ENCODE measurements at regions not wholly inside any gene's neighbourhood (a gene's known extent, or its start where the extent isn't known, plus 50 kb on each side); places are given as distances from the start of the nearest gene placed in this dataset.
"Not testable (repeated sequence)": the region's sequence is repeated elsewhere in the genome, so short reads cannot be mapped to it uniquely, and the experiment has no call there.

DNA sequence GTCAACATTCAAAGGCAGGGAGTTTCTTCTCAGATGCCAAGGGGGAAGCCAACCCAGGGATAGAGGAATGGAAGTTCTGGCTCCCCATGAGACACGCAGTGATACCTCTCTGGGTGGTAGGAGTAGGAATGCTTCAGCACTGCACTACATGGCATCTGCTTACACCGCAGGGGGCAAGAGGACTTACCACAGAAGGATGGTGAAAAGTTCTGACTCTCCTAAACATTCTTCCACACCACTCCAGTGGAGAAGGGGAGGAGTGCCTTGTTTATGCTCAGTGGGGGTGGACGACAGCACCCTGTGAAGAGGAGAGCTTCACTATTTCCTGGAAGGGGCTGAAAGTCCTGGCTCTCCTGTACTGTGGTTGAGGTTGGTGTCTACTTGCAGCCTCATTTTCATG, 1011.3 kb upstream of the WWC1 start:
- no peak for FAIRE-seq

DNA sequence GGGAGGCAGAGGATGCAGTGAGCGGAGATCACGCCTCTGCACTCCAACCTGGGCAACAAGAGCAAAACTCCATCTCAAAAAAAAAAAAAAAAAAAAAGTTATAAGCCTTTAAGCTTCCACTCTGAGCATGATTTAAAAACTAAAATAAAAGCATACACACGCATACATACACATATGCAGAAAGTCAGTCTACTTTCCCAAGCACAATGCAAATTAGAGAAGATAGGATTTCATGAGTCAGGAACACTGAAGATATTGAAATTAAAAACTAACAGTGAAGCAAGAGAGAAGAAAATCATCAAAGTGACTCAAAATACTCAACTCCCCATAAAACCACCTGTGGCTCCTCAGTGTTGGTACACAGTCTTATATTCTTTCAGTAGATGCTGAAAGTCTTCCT, 1009.5 kb upstream of the WWC1 start:
- no peak for FAIRE-seq

DNA sequence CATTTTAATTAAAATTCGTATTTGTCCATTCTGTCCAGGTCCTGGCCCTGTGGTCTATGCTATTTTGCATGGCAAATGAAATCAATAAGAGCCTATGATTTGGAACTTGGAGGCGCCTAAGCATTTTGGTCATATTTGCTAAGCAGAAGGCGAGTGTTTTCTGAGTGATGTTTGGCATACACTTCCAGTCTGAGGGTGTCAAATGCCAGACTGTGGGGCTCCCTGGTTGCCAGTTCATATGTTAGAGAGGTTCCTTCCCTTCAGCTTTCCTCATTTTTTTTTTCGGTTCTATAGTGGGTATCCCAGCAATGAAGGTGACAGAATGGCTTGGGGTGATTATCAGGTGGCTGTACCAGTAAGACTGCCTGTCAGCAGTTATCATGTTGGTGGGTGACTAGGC, 1007.8 kb upstream of the WWC1 start:
- no peak for FAIRE-seq

GRCh38 chr5:167284222-167284890, 1007.1 kb upstream of the WWC1 start:
- no peak for FAIRE-seq

DNA sequence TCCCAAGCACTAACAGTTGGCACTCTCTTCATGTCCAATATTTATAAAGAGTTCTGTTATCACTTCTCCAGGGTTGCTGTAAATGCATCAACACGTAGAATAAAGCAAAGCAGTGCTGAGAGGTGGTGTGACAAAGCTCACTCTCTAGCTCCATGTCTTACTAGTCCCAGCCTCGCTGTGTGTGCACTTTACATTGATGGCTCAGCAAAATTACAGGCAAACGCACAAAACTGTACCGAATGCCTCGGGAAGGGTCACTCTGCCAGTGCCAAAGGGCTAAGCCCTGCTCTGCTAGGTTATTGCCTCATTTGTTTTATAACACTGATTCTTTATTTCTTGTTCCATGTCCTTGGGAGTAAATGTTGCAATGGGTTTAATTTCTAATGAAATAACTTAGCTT, 1005.9 kb upstream of the WWC1 start:
- FAIRE-seq, result no peak

DNA sequence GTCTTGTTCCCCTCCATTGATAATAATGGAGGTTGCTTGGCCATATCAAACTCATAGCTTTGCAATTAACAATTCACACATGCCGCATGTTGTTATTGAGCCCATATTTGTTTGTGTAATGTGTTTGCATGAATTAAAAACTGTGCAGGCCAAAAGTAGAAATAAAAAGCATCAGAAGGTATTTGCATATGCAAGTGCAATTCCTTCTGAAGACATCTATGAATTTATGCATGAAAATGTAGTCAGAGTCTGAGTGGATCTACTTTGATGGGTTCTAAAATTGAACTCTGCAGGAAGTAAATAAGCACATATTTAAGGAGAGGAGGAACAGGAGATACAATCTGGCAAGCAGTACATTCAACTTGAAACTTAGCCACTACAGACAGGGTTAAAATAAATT, 1004.6 kb upstream of the WWC1 start:
- no peak for FAIRE-seq

DNA sequence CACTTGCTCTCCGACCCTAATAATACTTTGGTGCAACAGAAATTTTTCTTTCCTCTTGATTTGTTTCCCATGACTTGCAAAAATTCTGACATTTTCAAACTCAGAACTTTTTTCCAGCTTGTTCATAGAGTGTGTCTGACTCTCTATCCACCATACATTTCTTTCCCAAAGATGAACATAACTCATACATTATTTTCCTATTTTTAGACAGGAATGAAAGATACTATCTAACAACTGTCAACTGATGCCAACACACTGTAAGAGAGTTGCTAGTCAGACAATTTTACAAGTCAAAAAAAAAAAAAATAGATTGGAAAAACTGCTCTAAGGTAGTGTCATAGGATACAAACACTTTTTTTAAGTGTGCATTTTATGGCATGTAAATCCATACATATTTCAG, 1001.0 kb upstream of the WWC1 start:
- no peak for FAIRE-seq

DNA sequence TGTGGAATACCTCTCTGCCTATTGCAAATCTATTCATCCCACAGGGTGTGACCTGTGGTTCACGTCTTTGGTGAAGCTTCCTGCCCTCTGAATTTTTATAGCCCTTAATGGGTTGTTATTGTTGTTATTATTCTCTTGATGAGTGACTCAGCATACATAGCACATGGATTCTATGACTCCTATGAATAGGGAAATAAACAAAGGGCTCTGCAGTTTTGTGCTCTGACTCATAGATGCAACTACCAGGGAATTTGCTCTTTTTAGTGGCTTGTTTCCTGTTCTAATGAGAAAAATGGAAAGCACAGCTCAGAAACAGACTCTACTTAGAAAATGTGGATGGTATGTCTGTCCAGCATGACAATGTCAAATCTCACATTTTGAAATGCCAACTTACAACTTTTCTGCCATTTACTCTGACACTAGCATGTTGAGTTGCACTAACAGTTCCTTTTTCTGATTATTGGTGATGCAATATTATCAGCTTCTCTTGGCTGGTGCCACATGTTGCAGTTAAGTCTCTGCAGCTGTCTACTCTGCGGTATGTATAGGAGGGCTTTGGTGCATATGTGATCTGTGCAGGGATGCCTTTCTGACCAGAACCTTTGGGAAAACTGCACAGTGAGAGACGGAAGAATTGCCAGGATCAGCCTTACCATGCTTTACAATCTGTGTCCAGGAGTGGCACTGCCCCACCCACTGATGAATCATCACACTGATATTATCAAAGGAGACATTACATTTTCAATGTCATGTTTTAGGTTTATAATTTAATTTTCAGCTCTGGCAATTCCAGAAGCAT, 996.4 kb upstream of the WWC1 start:
- peak; percentile 88 for FAIRE-seq

DNA sequence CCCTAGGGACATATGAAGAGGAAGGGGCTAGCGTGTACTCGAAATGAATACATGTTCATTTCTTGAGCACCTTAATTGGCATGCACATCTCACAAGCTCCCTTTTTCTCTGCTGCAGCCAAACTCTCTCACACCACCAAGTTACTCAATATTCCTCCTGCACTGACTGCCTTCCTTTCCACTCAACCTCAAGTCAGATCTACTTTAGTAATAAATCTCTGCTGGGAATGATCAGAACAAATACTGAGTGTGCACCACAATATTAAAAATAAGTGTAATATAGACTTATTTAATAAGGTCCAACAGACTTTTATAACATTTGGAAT, 995.8 kb upstream of the WWC1 start:
- no peak for FAIRE-seq

GRCh38 chr5:167296066-167296465, 995.4 kb upstream of the WWC1 start:
- no peak for FAIRE-seq

DNA sequence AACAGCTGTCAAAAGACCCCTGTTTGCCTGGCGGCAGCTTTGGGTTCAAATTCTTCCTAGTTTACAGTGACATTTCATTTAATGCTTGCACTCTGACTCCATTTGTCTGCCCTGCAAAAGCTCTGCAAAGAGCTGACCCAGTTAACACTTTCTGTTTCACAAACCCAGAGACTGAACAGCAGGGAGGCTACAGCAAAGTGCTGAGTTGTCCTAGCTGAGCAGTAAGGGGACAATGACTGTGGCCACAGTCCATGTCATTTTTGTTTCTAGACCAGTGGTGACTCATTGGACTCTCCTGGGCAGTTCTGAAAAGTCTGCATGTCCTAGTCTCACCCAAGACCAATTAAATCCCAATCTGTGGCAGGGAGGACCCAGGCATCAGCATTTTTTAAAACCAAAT, 994.8 kb upstream of the WWC1 start:
- no peak for FAIRE-seq

DNA sequence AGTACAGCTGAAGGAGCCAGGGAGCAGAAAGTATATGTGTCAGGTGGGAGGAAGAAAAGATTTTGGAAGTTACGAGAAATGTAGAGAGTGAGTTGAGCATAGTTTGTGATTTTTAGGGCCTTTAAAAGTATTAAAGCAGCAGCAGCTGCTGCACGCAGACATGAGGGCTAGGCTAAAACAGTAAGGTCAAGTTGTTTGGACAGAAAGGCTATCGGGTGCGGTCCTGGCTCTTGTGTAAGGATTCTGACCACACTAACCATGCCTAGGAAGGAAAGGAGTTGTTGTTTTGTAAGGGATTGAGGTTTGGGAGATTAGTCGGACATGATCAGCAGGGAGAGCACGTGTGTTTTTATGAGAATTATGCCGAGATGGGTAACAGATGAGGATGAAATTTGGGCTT, 991.6 kb upstream of the WWC1 start:
- not testable (repeated sequence) for FAIRE-seq

DNA sequence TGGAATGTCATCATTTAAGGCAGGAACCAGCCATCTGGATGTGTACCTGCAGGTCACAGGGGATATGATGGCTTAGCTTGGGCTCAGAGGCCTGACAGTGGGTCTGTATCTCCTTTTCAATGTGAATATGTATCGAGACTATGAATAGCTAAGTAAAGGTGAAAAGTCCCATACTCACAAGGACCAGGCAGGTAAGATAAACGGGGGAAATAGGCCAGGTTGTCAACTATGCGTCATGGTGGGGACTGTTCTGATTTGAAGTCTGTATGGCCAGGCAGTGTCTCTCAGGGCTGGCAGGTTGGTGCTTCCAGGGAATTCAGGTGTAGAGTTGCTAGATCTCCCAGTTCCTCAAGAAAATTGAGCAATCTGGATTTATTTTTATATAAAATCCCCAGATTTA, 987.9 kb upstream of the WWC1 start:
- no peak for FAIRE-seq

DNA sequence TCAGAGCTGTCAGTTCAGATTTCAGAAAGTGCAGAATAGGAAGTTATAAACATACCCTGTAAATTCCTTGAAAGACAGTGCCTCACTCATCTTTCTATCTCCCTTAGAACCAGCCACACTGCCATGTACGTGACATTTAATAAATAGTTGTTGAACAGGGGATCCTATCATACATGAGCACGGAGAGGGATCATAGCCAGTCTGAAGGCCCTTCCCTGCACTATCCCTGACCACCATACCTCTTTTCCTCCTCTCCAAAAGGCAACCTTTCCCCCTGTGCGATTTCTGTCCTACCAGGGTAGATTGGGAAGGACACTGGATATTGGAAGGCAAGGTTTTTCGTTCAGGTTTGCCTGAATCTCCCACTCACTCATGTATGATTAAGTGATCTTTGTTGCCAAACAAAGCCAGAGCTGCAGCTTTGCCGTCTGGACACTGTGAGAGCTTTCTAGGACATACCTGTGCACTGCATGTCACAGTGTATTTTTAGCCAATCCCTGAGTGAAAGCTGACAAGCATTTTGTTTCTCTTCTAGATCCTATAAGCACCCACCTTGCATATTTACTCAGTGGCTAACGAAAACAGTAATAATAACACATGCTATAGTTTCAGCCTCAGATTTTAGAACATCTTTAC, 986.5 kb upstream of the WWC1 start:
- no peak for FAIRE-seq

GRCh38 chr5:167305591-167306213, 985.7 kb upstream of the WWC1 start:
- no peak for FAIRE-seq

- FAIRE-seq, result no peak
These were observed 984.4 kb upstream of the WWC1 start for GRCh38 chr5:167307042-167307441.

GRCh38 chr5:167308466-167308865, 983.0 kb upstream of the WWC1 start:
- FAIRE-seq, result no peak

DNA sequence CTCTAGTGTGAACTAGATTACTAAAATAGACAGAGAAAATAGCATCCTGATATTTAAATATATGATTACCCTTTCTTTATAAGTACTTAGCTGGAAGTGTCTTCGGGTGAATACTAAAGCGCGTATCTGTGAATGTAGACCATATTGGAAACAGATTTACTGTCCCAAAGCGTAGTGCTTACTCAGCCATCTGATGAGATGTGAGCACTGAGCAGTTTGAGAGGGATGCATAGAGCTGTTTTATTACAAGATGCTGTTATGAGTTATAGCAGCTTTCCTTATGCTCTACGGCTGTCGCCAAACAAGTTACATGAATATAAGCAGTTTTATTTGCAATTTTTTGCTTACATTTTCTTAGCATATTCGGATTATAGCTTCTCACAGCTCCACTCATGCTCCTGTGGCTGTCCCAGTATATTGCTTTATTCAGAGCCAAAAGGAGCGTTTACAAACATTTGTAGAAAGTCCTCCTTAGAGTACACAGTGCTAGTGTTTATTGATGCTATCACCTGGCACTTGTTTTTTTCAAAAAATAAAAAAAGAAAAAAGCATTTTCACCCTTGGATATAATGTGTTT, 981.4 kb upstream of the WWC1 start:
- FAIRE-seq, result no peak

- FAIRE-seq, result no peak
These were observed 980.1 kb upstream of the WWC1 start for GRCh38 chr5:167311340-167311739.

GRCh38 chr5:167312225-167312624, 979.2 kb upstream of the WWC1 start:
- no peak for FAIRE-seq

DNA sequence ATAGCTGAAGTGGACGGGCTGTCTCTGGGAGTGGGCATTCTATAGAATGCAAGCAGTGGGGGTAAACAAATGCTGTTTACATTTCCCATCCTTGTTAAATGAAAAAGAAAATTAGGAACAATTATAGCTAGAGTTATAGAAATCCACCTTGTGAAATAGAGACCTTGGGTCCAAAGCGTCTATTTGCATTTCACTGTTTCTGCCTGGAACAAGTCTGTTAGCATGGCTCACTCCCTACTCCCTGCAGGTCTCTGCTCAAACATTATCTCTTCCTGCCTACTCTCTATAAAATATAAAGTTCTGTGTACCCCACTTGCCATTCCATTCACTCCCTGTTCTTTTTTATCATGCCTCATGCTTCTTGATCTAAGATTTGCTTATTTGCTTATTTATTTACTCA, 975.7 kb upstream of the WWC1 start:
- no peak for FAIRE-seq

GRCh38 chr5:167317884-167318283, 973.6 kb upstream of the WWC1 start:
- no peak for FAIRE-seq

DNA sequence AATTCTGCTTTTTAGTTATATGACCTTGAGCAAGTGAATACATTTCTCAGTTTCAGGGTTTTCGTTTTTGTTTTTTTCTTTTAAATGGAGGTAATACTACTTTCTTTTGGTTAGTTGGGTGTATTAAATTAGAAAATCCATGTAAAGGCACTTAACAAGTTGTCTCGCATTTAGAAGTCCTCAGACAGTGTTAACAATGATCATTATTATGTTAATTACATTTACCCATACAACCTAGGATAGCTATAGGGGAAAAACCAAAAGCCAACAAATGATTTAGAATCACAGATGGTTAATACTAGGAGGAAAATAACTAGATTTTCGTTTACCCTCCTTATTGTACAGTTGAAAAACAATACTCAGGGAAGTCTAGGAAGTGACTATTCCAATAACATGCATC, 972.2 kb upstream of the WWC1 start:
- no peak for FAIRE-seq

DNA sequence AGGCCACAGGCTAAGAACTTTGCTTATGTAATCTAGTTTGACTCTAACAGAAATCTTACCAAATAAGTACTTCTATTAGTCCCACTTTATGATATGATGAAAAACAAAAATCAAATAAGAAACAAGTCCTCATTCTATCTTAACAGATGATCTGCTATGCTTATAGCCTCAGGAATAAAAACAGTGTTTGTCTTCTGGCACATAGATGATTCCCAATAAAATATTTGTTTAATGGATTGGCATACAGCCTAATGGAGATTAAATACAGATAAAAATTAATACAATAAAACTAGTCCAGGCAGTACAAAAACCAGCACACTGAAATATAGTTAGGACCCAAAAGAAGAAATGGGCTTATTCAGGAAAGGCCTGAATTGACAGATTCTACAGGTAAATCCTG, 971.4 kb upstream of the WWC1 start:
- FAIRE-seq, result no peak
